Esophagus mucosa (tissue), 1 donor: ENCODE measurements at regions not wholly inside any gene's neighbourhood (a gene's known extent, or its start where the extent isn't known, plus 50 kb on each side); places are given as distances from the start of the nearest gene placed in this dataset.
"Not testable (repeated sequence)": the region's sequence is repeated elsewhere in the genome, so short reads cannot be mapped to it uniquely, and the experiment has no call there.

Experiments used
- ATAC-seq: fragments of 200-7000 bp; cut with Tn5 transposase; one replicate; pipeline ENCODE4 v1.9.1; 2020
- donor health status: DM: yes; HTN: yes; CAD: no.

- ATAC-seq = no peak
These were observed 111.3 kb upstream of the FST start for GRCh38 chr5:53368966-53369605.

DNA sequence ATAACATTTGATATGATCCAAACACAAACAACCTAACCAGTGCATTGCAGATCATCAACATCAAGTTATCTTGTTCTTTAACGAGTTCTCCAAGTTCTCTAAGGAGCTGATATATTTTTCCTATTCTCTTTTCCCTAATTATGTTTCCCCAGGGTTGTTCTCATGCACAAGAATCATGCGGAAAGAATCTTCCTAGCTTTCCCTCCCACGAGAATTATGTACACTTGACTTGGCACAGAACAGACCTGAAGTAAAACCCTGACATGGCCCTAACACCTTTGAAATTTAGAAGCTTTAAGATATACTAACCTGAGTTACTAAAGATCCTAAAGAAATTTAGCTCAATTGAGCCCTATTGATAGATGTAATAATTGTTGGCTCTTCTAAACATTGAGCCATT is 110.7 kb upstream of the FST start:
- no peak for ATAC-seq

DNA sequence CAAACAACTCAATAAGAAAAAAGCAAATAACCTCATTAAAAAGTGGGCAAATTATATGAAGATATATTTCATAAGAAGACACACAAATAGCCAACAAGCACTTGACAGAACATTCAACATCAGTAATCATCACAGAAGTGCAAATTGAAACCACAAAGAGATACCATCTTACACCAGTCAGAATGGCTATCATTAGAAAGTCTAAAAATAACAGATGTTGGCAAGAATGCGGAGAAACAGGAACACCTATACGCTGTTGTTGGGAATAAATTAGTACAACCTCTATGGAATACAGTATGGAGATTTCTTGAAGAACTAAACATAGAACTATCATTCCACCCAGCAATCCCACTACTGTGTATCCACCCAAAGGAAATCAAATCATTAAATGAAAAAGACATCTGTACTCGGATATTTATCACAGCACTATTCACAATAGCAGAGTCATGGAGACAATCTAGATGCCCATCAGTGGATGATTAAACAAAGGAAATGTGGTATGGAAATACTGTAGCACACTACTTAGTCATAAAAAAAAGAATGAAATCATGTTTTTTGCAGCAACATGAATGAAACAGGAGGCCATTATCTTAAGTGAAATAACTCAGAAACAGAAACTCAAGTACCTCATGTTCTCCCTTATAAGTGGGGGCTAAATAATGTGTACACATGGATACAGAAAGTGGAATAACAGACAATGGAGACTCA is 106.8 kb upstream of the FST start:
- no peak for ATAC-seq

GRCh38 chr5:53376853-53377252 is 103.6 kb upstream of the FST start:
- ATAC-seq = no peak

GRCh38 chr5:53378190-53378589 is 102.2 kb upstream of the FST start:
- no peak for ATAC-seq

- peak; percentile 86 for ATAC-seq
These were observed 101.7 kb upstream of the FST start for GRCh38 chr5:53378590-53379247.

DNA sequence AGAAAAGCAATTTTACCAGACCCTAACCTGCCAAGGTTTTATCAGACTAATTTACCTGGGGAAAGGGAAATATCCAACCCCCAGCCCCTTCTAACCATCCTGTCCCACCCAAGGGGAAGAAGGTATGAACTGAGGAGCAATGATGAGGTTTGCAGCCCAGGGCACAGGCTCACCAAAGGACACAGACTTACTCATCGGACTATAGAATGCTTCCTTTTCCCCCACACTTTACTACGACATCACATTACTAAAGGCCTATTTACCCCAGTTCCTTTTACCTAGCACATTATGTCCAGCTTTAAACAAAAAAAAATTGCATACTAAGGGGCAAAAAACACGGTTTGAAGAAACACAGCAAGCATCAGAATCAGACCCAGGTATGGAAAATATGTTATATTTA is 94.1 kb upstream of the FST start:
- ATAC-seq = no peak

- ATAC-seq = no peak
These were observed 91.3 kb upstream of the FST start for GRCh38 chr5:53389093-53389492.

DNA sequence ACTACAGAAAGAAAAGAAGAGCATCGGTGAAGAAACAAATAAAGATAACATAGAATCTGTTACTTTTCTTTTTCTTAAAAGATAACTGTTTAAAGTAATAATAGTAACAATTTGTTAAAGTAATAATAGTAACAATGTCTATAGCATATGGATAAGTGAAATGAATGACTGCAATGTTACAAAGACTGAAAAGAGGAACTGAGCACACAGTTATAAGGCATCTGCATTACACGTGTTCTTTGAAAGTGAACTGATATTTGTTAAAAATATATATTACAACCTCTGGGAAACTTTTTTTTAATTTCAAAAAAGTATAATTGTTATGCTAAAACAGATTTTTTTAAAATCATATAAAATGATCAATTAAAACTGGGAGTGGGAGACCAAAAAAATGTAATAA is 88.4 kb upstream of the FST start:
- ATAC-seq = no peak

GRCh38 chr5:53394808-53395207 is 85.6 kb upstream of the FST start:
- ATAC-seq = no peak

DNA sequence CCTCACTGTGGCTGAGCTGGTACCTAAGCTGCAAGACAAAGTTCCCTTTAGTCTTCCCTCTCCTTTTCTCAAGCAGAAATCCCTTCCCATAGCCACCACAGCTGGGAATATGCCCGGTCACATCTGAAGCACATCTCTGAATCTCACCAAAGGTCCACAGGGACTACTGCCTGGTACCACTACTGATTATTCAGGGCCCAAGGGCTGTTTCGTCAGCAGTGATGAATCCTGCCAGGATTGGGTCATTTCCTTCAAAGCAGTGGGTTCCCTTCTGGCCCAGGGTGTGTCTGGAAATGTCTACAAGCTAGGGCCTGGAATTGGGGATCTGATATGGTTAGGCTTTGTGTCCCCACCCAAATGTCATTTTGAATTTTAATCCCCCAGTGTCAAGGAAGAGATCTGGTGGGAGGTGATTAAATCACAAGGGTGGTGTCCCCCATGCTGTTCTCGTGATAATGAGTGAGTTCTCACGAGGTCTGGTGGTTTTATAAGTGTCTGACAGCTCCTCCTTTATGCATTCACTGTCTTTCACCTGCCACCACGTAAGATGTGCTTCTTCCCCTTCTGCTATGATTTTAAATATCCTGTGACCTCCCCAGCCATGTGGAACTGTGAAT is 83.2 kb upstream of the FST start:
- ATAC-seq = no peak

DNA sequence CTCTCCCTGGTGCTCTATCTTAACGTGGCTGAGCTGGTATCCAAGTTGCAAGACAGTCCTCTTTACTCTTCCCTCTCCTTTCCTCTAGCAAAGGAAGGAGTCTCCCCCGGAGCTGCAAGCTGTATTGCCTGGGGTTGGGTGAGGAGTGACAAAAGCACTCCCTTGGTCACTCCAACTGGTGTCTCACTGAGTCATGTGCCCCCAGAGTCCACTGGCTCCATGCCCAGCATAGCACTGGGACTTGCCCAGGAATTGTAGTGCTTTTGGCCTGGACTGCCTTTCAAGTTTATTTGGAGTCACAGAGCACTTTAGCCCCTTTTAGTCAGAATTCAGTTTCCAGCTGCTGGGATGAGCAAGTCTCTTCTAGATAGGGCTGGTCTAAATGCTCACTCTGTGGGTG is 82.6 kb upstream of the FST start:
- ATAC-seq = peak; percentile 37

DNA sequence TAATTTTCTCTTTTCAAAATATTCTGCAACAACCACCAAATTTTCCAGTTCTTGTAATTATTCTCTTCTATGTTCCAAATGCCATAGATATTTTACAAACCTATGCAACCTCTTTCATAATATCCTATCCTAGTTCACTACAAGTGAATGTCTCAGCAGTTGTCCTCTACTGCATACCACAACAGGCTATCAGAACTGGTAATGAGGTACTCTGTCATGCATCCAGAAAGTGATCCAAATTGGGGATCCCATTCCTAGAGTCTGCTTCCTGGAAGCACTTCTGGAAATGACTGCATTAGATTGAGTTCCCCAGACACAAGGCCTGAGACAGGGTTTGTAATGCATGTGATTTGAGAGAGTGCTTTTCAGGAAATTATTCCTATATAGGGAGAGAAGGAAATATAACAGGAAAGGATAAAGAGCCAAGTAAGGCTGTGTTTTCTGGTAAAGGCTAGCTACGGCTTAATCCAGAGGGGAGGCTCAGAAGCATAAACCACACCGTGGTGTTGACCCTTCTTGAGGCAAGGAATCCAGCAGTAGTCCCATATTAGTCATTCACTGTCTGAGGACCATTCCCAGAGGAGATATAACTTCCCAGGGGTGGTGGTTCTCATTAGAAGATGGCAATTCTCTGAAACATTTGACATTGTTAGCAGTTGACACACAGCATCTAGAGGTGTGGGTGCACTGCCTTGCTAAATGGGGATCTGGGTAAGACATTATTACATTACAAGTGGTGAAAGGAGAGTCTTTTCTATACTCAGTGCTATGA is 80.3 kb upstream of the FST start:
- ATAC-seq = no peak

- no peak for ATAC-seq
These were observed 77.1 kb upstream of the FST start for GRCh38 chr5:53403291-53403690.

- no peak for ATAC-seq
These were observed 76.7 kb upstream of the FST start for GRCh38 chr5:53403758-53404157.

GRCh38 chr5:53405396-53405795 is 75.0 kb upstream of the FST start:
- no peak for ATAC-seq

GRCh38 chr5:53406630-53407316 is 73.7 kb upstream of the FST start:
- ATAC-seq = peak; percentile 42

- ATAC-seq = no peak
These were observed 73.1 kb upstream of the FST start for GRCh38 chr5:53407373-53407772.

DNA sequence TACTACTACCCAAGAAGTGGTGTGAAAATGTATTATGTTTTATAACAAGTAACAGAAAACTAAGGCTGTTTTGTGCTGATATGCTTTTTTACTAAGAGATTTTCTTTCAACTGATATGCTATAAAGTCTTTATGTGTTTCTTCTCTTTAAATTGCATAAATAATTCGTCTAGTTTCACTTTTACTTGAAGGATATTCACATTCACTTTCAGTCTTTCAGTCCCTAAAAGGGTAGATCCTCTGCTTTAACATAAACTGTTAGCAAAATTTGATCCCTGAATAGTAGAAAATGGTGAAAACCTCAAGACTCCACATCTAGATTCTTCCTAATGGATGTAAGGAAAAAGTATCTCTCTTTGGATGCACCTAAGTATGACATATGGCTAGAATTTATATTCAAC is 69.0 kb upstream of the FST start:
- ATAC-seq = no peak

GRCh38 chr5:53412499-53412898 is 67.9 kb upstream of the FST start:
- not testable (repeated sequence) for ATAC-seq

- ATAC-seq = no peak
These were observed 64.2 kb upstream of the FST start for GRCh38 chr5:53416144-53416738.

DNA sequence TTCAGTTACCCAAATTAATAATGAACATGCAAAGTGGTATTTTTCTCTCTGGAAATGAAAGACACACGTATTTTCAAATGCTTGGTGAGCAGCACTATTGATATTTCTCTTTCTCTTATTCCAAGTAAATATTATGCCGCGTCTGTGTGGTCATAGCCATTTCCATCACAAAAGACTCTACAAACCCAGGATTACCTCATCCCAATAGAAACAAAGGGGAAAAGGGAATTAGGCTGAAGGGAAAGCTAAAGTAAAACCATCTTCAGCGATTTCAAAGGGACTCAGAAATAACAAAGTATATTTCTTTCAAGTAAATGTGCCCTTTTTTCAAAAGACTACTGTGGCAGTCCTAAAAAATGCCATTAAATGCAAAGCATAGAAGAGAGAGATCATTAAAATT is 62.0 kb upstream of the FST start:
- no peak for ATAC-seq
